GM06990 (cell line): ENCODE measurements at regions not wholly inside any gene's neighbourhood (a gene's known extent, or its start where the extent isn't known, plus 50 kb on each side); places are given as distances from the start of the nearest gene placed in this dataset.

Experiments
- DNase-seq: peaks from one replicate; pipeline ENCODE4 v3.0.0-alpha.2; 2011; ENCODE audit not compliant: insufficient read length; ENCODE audit errors: extremely low read depth
- H3K27me3 ChIP-seq: replicated peaks from 2 replicates; pipeline ENCODE4 v1.6.0; 2011; ENCODE audit warnings: low read length; ENCODE audit not compliant: control insufficient read depth, insufficient read depth
- H3K36me3 ChIP-seq: 2 replicates; pipeline ENCODE4 v1.5.1; 2011; ENCODE audit warnings: low read length; ENCODE audit not compliant: control insufficient read depth, insufficient read depth
- H3K4me3 ChIP-seq: replicated peaks from 2 replicates; pipeline ENCODE4 v1.5.1; 2011; ENCODE audit warnings: low read depth, mild to moderate bottlenecking, control low read depth, low read length
- TF ChIP-seq, protein P1 (sequence below): IDR thresholded peaks from 2 replicates; pipeline ENCODE4 v1.5.1; 2011; ENCODE audit warnings: low read length, control low read depth, mild to moderate bottlenecking, inconsistent platforms; ENCODE audit not compliant: insufficient read depth, poor library complexity, severe bottlenecking

- Histone ChIP-seq H3K4me3 (no peak overlapping the region), H3K36me3 (no peaks in the 10 kb centered on the region), H3K27me3 (no peaks in the 10 kb centered on the region)
- TF ChIP-seq, protein P1, sequence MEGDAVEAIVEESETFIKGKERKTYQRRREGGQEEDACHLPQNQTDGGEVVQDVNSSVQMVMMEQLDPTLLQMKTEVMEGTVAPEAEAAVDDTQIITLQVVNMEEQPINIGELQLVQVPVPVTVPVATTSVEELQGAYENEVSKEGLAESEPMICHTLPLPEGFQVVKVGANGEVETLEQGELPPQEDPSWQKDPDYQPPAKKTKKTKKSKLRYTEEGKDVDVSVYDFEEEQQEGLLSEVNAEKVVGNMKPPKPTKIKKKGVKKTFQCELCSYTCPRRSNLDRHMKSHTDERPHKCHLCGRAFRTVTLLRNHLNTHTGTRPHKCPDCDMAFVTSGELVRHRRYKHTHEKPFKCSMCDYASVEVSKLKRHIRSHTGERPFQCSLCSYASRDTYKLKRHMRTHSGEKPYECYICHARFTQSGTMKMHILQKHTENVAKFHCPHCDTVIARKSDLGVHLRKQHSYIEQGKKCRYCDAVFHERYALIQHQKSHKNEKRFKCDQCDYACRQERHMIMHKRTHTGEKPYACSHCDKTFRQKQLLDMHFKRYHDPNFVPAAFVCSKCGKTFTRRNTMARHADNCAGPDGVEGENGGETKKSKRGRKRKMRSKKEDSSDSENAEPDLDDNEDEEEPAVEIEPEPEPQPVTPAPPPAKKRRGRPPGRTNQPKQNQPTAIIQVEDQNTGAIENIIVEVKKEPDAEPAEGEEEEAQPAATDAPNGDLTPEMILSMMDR: no peak
- no peak for DNase-seq
These were observed 51.7 kb upstream of the ACP3 start for GRCh38 chr3:132265488-132265887.

DNA sequence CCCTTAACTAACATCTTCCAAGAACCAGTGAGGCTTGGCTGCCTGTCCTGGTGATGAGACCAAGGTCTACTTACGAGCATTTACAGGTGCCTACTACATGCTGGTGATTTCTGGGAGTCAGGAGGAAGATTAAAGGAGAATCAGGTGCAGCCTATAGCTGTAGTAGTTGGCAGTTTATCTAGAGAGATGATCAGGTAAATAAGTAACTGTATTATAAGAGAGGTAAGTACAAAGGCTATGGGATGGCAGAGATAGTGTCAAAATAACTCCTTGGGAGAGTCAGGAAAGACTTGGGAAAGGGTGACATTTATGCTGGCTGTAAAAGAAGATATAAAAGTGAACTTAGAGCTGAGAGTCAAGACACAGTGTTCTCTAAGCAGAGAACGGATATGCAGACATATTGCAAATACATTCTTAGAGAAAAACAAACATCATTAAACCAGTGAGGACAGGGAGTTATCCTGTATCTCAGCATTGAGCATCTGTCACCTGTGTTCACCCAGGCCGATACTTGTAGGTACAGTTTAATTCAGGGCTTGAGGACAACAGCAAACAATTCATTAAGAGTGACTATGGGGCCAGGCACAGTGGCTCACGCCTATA lies 49.7 kb upstream of the ACP3 start:
- DNase-seq: no peak

More for the DNA sequence above, 49.7 kb upstream of the ACP3 start:
- TF ChIP-seq, protein P1: no peak
- Histone ChIP-seq H3K36me3 (no peaks in the 10 kb centered on the region), H3K4me3 (no peak overlapping the region), H3K27me3 (no peaks in the 10 kb centered on the region)
